ENCODE measurements at regions not wholly inside any gene's neighbourhood (a gene's known extent, or its start where the extent isn't known, plus 50 kb on each side); places are given as distances from the start of the nearest gene placed in this dataset.
"Not testable (repeated sequence)": the region's sequence is repeated elsewhere in the genome, so short reads cannot be mapped to it uniquely, and the experiment has no call there.

GRCh38 chr6:169084557-169084956 is 169.1 kb downstream of the THBS2 start:
- TF ChIP-seq POLR2AphosphoS5 (IDR thresholded peaks at IDR 0.05; ENCODE audit: low read depth, low read length); TAF1 (IDR thresholded peaks at IDR 0.05; ENCODE audit: borderline replicate concordance, low read depth, low read length); POLR2A (IDR thresholded peaks at IDR 0.05; ENCODE audit: low read depth, low read length): not testable (repeated sequence)

All from GM12892 (cell line).